NCI-H2227 (cell line): ENCODE measurements at regions not wholly inside any gene's neighbourhood (a gene's known extent, or its start where the extent isn't known, plus 50 kb on each side); places are given as distances from the start of the nearest gene placed in this dataset.
"Not testable (repeated sequence)": the region's sequence is repeated elsewhere in the genome, so short reads cannot be mapped to it uniquely, and the experiment has no call there.

Source experiments
- DNase-seq: peaks from one replicate; lab custom pipeline; 2025; ENCODE audit not compliant: unreplicated experiment; lab: John Stamatoyannopoulos, UW

- no peak for DNase-seq
Measured at GRCh38 chrX:120718969-120719368, 89.1 kb upstream of the C1GALT1C1 start.

GRCh38 chrX:120702337-120702736 lies 72.5 kb upstream of the C1GALT1C1 start:
- not testable (repeated sequence) for DNase-seq

GRCh38 chrX:120697053-120697452 lies 67.2 kb upstream of the C1GALT1C1 start:
- no peak for DNase-seq

GRCh38 chrX:120692319-120692718 lies 62.5 kb upstream of the C1GALT1C1 start:
- DNase-seq = no peak

- no peak for DNase-seq
Measured at GRCh38 chrX:120690941-120691340, 61.1 kb upstream of the C1GALT1C1 start.

- no peak for DNase-seq
Measured at GRCh38 chrX:120690344-120690743, 60.5 kb upstream of the C1GALT1C1 start.

- DNase-seq = no peak
Measured at GRCh38 chrX:120680090-120680489, 50.2 kb upstream of the C1GALT1C1 start.
